ENCODE measurements at regions not wholly inside any gene's neighbourhood (a gene's known extent, or its start where the extent isn't known, plus 50 kb on each side); places are given as distances from the start of the nearest gene placed in this dataset.
"Not testable (repeated sequence)": the region's sequence is repeated elsewhere in the genome, so short reads cannot be mapped to it uniquely, and the experiment has no call there.

GRCh38 chr11:25633230-25633629, 698.7 kb upstream of the ANO3 start:
- DNase-seq, result no peak

- not testable (repeated sequence) for DNase-seq
These were observed 682.7 kb upstream of the ANO3 start for GRCh38 chr11:25649220-25649619.

- DNase-seq, result no peak
These were observed 681.6 kb upstream of the ANO3 start for GRCh38 chr11:25650319-25650718.

- no peak for DNase-seq
These were observed 676.3 kb upstream of the ANO3 start for GRCh38 chr11:25655636-25656035.

- no peak for DNase-seq
These were observed 673.0 kb upstream of the ANO3 start for GRCh38 chr11:25658916-25659315.

- DNase-seq, result no peak
These were observed 672.2 kb upstream of the ANO3 start for GRCh38 chr11:25659706-25660105.

- DNase-seq, result no peak
These were observed 664.1 kb upstream of the ANO3 start for GRCh38 chr11:25667871-25668270.

- no peak for DNase-seq
These were observed 640.0 kb upstream of the ANO3 start for GRCh38 chr11:25691959-25692358.

GRCh38 chr11:25702417-25702816, 629.5 kb upstream of the ANO3 start:
- DNase-seq, result no peak

GRCh38 chr11:25710975-25711374, 621.0 kb upstream of the ANO3 start:
- DNase-seq, result no peak

GRCh38 chr11:25727944-25728343, 604.0 kb upstream of the ANO3 start:
- no peak for DNase-seq

GRCh38 chr11:25730230-25730629, 601.7 kb upstream of the ANO3 start:
- DNase-seq, result no peak

- DNase-seq, result no peak
These were observed 598.2 kb upstream of the ANO3 start for GRCh38 chr11:25733777-25734176.

GRCh38 chr11:25734591-25735211, 597.2 kb upstream of the ANO3 start:
- no peak for DNase-seq

- DNase-seq, result no peak
These were observed 594.8 kb upstream of the ANO3 start for GRCh38 chr11:25737071-25737675.

GRCh38 chr11:25741886-25742285, 590.0 kb upstream of the ANO3 start:
- no peak for DNase-seq

- DNase-seq, result no peak
These were observed 589.1 kb upstream of the ANO3 start for GRCh38 chr11:25742800-25743199.

GRCh38 chr11:25755381-25755780, 576.5 kb upstream of the ANO3 start:
- no peak for DNase-seq

- DNase-seq, result no peak
These were observed 575.9 kb upstream of the ANO3 start for GRCh38 chr11:25755918-25756584.

- no peak for DNase-seq
These were observed 573.7 kb upstream of the ANO3 start for GRCh38 chr11:25758145-25758661.

- DNase-seq, result no peak
These were observed 565.5 kb upstream of the ANO3 start for GRCh38 chr11:25766332-25767015.

GRCh38 chr11:25769287-25769686, 562.6 kb upstream of the ANO3 start:
- no peak for DNase-seq

- no peak for DNase-seq
These were observed 560.3 kb upstream of the ANO3 start for GRCh38 chr11:25771605-25772004.

GRCh38 chr11:25775603-25776002, 556.3 kb upstream of the ANO3 start:
- DNase-seq, result no peak
